Glomerular endothelial cell (primary cell): ENCODE measurements at regions not wholly inside any gene's neighbourhood (a gene's known extent, or its start where the extent isn't known, plus 50 kb on each side); places are given as distances from the start of the nearest gene placed in this dataset.

ENCODE experiments used
- DNase-seq: peaks from one replicate; pipeline ENCODE4 v3.0.0-alpha.2; 2011; ENCODE audit warnings: low read depth, low spot score; ENCODE audit errors: extremely low read depth

DNA sequence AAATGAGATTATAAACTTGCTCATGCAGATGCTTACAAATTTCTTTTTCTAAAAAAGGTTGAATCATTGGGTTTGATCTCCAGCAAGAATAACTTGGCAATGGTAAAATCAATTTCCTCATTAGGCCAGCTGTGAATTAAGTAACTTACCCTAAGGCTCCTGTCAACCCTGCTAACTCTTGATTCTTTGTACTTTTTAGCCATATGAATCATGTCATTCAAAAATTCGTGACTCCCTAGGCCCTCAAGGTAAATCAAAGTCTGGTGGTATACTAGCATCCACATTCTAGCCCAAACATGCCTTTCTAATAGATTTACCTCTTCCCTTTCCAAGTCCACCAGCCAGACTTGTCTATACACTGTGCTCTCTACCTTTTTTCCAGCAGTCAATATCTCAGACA, 420.8 kb upstream of the BRINP1 start:
- DNase-seq, result no peak

DNA sequence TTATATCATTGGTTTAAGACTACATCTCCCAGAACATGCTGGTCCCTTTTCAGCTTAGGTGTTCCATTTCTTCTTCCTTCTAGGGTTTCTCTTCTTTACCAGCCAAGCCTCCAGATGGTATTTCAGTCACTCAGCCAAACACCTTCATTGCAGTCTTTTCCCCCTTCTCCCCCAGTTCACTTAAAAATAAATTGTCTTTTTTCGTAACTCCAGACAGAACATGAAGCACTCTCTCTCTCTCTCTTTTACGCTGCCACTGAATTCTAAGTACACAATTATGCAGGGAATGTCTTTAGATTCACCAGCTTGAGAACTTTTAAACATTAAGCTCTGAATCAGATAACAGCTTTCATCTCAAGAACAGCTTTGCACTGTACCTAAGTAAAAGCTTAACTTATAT, 419.7 kb upstream of the BRINP1 start:
- DNase-seq, result no peak

DNA sequence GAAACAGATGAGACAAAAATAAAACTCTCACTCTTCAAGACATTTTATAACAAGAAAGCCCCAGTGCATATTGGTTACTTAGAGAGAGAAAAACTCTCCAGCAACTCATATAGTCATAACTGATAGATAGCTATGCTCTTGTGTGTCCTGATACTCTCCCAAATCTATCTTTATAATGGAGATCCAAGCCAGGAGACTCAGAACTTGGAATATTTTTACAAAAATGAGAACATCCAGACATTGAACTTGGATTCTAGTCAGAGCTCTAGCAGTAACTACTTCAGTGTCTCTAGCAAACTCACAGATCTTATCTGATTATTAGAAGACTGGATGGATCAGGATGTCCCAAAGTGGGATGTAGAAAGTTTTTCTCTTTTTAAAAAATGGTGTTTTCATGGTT, 412.7 kb upstream of the BRINP1 start:
- DNase-seq, result no peak

DNA sequence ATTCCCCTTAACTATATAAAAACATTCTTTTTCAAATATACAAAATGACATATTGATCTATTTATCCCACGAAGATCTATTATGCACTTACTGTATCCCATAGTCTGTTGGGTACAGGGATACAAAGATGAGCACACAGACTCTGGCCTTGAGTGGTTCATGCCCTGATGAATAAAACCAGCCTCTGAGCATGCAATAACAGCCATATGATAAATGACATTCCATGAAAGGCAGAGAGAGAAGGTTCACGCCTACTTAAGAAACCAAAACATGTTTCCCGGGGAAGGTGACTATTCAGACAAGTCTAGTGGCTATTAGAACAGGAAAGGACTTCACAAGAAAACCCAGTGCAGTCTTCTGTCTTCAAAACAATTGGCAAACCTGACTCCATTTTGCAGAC, 406.2 kb upstream of the BRINP1 start:
- no peak for DNase-seq

DNA sequence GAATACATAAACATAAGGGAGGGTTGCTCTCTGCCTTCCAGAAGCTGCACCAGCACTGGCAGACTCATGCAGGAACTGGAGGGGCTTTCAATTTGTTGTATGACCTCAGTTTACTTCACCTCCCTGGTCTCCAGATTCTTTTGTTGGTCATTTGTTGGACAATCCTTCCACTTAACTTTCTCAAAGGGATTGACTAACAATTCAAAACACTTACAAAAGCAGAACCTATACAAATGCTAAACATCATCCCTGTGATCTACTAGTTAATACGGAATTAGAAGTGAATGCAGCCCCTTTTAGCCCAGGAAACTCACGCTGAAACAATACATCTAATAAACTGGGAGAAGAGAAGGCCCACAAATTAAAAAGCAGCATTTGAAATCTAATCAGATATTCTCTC, 404.6 kb upstream of the BRINP1 start:
- DNase-seq, result no peak

DNA sequence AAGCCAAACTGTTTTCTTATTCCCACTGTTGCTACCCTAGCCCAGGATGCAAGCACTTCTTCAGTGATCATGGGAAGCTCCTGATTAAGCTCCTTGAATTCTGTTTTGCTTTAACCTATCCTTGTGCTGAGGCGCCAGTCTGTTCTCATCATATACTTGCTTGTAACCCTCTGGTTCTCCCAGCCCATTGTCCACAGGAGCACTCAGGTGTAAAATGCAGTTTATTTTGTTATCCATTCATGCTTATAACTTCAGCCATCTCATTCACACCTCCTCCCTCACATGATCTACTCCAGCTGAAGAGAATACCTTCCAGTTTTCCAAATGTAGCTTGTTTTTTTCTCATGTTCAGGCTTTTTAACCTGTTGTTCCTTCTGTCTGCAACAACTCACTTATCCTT, 402.1 kb upstream of the BRINP1 start:
- no peak for DNase-seq

DNA sequence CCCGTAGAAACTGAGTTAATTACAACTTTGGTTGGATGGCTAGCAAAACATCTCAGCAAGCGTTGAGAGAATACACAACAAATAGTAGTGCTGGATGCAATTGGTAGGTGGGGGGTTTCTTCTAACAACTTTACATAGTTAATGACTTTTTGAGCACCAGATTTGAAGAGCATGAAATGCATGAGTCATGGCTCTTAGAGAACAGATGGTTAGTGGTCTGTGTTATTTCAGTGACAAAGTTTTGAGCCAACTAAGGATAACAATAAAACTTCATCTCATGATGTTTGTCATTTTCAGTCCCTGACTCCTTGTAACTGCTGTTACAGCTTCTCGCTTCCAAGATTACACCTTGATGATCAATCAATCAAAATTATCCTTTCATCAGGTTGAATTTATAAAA, 399.0 kb upstream of the BRINP1 start:
- DNase-seq, result no peak

DNA sequence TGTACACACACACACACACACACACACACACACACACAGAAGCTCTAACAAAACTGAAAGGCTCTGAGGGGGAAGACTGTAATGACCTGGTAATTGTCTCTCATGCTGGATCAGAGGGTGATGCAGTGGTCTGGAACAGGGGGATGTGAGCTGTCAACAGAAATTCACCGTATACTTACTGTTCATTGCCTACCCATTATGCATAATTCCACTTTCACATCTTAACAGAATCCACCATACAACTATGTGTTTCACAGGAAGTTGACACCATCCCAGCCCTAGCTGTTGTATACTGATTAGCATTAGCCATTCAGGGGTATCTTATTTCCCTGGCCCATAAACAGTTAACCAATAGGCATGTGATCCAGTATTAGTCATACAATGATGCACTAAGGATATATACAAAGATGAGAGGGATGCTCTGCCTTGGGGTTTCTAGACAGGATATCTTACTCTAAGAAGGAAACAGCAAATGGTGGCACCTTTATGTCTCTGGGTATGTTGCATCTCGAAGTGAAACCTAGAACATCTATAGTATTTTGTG, 396.5 kb upstream of the BRINP1 start:
- no peak for DNase-seq

DNA sequence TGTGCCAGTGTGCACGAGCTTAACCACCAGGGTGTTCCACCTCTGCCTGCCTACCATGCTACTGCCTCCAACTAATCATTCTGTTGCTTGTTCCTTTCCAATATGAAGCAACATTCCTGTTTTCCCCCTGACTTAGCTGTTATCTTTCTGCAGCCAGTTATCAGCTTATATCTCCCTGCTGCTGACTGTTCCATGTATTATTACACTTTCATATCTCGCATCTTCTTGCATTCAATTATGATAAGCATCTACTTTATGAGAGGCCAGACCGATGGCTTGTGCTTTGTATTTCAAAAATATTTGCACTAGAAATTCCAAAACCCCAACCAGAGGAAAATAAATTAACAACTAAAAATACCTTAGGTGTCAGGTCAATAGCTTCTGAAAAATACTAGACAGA, 394.0 kb upstream of the BRINP1 start:
- DNase-seq, result no peak

DNA sequence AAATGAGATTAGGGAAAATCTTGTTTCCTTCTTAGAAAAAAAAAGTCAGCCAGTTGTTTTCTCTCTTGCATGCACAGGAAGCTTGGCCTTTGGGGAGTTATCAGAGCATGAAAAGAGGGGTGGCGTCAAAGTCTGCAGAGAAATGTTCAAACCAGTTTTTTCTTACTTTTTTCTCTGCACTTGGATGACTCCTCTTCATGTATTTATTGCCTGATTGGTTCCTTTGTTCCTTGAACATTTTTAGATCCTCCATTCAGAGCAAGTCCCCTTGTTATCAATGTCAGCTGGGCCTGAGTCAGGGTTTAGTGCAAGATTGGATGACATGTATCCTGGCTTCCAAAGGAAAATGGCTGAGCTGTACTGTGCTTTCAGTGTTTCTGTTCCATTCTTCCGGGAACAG, 392.6 kb upstream of the BRINP1 start:
- no peak for DNase-seq

DNA sequence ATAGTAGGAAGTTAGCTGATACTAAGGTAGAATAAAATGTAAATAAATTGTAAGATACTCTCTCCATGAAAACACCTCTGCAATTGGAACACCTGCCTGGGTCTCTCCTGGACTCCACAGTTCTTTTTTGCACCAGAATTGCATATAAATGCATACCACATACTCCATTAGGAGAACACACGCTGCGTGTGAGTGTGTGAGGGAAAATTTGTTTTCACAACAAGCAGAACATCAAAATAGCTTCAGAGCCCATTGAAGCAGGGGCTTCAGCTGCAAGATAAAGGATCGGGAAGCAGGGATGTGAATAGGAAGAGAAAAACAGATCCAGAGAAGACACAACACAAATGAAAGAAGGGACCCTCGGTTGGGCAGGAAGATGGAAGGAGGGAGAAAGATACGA, 389.8 kb upstream of the BRINP1 start:
- DNase-seq, result no peak

DNA sequence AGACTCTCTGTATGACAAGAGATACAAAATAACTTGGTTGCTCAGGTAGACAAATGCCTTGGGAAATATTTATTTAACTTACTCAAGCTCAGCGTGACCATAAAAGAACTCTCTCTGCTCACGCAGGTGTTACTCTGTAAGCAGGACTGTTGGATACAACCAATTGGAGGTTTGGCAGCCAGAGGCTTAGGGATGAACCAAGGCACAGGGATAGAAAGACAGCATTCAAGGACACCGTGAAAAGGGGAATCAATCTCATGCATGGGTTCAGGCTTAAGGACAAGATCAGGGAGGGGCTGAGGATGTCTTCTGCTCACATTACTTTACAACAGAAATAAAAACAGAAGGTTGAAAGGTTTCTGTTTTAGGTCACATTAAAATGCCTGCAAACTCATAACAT, 389.0 kb upstream of the BRINP1 start:
- DNase-seq, result no peak

DNA sequence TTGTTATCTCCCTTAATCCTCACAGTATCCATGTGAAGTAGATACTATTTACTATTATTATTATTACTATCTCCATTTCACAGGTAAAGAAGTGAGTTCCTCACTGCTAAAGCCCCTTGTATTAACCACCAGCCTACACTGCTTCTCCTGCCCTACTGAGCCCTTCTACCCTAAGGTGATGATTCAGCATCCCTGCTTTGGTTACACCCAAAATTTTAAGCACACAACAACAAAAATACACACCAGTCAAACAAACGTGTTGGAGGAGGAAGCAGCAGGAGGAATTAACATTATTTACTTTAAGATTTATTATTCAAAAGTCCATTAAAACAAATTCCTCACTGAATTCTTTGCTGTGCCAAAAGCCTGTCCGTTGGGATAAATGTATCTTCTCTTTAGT, 370.2 kb upstream of the BRINP1 start:
- no peak for DNase-seq

DNA sequence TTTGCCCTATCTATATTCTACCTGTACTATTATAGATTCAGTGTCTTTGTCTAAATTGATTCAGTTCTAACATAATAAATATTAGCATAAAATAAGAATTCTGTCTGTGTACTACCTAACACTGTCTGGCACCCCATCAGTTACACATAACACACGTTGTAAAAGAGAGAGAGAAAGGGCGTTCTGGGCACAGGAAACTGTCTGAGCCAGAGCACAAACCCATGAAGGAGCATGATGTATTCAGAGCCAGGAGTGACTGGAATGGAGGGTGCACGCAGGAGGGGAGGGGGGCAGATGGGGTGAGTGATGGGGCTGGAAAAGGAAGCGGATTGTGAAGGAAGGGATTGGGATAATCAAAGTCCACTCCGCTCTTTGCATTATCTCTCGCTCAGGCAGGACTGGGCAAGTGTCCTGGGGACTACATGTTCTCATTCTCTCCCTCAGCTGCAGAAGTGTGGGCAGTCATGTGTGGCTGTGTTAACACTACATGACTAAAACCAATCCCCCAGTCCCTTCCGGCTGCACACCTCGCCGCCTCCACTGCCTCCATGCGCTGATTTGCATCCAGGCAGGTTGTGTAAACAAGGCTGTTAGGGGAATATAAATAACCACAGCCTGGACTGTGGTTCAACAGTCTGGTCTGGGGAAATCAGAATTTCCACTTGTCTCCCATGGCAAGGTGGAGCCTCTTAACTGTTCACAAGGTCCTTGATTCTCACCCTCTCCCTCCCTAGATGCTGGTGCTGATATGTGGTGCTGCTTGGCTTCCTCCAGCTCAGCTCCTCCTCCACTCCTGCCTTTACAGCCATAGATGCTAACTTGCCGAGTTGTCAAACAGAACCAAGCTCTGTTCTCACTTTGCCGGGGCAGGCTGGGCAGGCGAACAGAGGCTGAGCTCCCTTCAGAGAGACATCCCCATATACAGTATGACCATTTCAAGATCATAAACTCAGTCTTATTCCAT, 367.5 kb upstream of the BRINP1 start:
- DNase-seq, result no peak

DNA sequence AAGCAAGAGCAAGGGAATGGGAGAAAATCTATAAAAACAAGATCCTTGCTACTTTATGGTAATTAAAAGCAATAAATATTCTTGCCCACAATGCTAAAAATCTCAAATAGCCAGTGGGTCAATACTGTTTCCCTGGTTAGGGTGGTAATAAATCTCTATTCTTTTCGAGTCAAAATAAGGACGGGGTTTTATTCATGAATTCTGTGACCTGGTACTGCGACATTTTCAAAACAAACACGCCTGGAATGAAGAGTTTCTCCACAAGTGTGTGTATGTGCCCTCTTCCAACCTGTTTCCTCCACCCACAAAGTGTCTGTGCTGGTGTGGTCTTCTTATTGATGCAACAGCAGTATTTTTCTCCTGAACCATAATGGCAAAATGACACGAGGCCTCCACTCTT, 358.8 kb upstream of the BRINP1 start:
- DNase-seq, result no peak

DNA sequence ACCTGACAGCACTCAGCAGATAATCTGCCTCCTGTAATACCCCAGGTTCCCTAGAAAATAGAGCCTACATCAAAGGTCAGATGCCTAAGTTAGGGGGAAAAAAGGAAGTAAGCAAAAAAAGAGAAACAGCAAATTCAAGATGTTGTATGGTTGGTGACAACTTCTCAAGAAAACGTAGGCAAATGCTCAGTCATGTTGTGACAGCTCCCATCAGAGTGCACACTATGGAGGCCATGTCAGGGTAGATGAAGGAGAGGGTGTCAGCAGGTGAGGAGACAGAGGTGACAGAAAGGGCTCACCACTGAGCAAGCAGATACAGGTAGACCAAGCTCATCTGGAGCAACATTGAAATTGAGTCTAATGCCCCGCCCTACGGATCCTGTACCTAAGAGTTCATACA, 356.8 kb upstream of the BRINP1 start:
- no peak for DNase-seq

DNA sequence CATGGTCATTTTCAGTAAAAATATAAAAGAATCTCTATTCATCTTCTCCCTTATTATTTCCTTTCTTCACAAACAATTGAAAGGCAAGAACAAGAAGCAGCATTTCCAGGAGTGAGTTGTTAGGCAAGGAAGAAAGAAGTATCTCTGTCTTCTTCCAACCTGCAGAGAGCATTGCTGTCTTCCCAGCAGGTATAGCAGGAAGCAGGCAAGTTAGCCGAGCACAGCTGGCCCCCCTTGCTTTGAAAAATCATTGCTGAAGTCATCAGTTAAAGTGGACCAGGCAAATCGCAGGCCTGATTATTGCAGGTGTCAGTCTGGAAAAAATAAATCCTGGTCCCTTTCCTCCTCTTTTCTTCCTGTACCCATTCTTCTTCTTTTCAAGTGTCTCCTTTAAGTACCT, 353.1 kb upstream of the BRINP1 start:
- DNase-seq, result no peak

DNA sequence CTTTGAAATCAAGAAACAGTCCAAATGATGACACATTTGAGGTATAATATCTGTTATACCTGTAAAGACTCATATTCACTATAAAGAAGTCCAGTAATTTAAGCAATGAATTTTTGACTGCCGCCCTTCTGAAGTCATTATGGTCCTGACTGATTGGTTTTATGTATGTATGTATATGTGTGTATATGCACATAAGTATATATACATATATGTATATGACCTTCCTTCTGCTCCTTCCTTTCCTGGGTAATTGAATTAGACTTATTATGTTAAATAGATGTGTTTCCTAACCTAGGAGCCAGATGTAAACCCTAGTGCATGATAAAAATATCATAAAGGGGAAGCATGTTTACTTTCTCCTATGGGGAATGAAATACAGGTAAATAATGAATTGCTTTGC, 343.1 kb upstream of the BRINP1 start:
- DNase-seq, result no peak

DNA sequence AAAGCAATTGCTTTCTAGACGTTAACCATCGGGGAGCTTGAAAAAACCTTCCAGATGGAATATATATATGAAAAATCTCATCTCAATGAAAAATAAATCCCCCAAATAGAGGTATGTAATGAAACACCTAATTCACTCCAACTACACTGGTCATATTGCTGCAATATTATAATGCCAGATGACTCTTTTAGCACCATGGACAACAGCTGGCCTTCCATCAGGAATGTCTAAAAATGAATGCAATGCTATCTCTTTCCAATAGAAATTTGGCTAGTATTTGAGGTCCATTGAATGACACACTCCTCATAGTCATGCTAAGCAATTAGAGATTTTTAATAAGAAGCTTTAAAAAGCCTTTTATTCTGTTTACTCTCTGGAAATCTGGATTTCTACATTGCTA, 340.2 kb upstream of the BRINP1 start:
- DNase-seq, result no peak

DNA sequence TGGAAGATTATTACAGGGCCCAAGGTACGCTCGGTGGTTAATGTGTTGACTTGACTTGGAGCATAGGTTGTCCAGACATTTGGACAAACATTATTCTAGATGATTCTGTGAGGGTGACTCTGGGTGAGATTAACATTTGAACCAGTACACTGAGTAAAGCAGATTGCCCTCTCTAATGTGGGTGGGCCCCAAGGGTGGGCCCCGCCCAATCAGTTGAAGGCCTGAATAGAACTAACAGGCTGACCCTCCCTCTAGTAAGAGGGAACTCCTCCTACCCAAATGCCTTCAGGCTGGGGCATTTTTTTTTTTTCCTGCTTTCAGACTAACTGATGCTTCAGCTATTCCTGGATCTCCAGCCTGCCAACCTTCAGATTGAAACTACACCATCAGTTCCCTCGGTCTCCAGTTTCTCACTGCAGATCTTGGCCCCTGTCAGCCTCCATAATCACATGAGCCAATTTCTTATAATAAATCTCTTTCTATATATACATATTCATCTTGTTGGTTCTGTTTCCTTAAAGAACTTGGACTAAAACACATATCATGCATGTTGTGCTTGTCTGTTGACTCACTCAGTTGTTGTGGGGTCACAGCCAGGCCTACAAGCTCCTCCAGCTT, 338.1 kb upstream of the BRINP1 start:
- DNase-seq, result no peak

DNA sequence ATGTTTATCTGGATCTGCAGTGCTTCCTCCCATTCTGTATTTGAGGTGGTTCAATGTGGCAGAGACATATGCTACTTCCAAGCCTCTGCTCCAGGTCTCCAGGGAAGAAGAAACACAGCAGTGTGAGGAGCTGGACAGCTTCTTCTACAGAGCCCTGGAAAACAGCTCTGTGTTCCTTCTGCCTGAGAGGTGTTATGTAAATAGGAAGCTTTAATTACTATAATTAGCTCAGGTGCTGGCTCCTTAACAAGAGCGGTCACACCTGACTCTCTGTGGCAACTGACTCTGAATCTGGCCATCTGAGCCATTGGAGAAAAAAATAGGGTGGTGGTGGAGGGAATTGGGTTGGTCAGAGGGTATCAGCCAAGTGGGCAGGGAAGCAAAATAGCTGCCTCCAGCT, 332.4 kb upstream of the BRINP1 start:
- no peak for DNase-seq

DNA sequence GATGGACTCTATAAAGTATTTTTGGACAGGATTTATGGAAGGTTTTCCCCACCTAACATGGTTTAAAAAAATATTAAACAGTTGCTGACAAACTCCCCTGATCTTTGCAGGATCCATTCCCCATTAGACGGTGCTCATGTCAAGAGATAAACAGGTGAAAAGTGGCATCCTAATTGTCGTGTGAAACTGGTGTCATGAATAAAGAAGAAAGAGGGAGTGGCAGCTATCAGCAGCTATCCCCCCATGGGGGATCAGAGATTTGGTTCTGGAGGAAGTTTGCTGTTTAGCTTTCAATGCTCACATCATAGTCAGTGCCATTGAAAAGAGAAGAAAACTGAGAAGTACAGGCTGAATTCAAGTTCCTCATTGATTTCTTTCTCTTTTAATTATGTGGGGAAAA, 329.3 kb upstream of the BRINP1 start:
- no peak for DNase-seq
